Panc1 (cell line): ENCODE measurements at regions not wholly inside any gene's neighbourhood (a gene's known extent, or its start where the extent isn't known, plus 50 kb on each side); places are given as distances from the start of the nearest gene placed in this dataset.

Source experiments
- ATAC-seq: fragments of 200-7000 bp; cut with Tn5 transposase; 2 replicates; pipeline ENCODE4 v1.9.1; 2020; ENCODE audit warnings: mild to moderate bottlenecking, moderate library complexity
- BruUV-seq: library from RNA; stranded (reverse); fragments of 400-500 nt; replicated peaks from 2 replicates; lab custom pipeline; 2021; lab: Mats Ljungman, UMichigan
- CTCF ChIA-PET: fragments of 300-600 bp; sonication (Branson Sonifier 250); formaldehyde crosslinking; loops from one replicate; lab custom pipeline; 2022; ENCODE audit warnings: antibody characterized with exemption; lab: Charles Lee
- POLR2A ChIA-PET: fragments of 300-600 bp; sonication (Branson Sonifier 250); formaldehyde crosslinking; loops from one replicate; lab custom pipeline; 2022; ENCODE audit warnings: antibody characterized with exemption; lab: Charles Lee
- DNase-seq: peaks from one replicate; pipeline ENCODE4 v3.0.0-alpha.2; 2010; ENCODE audit warnings: low read depth, low spot score
- H3K27ac ChIP-seq: 2 replicates; pipeline ENCODE4 v1.5.1; 2011; ENCODE audit warnings: mild to moderate bottlenecking, low read length, inconsistent platforms
- H3K27me3 ChIP-seq: fragments of 200-500 bp; sonication (Bioruptor generic); 2 replicates; pipeline ENCODE4 v1.6.0; 2014; ENCODE audit warnings: low read length, inconsistent platforms; ENCODE audit not compliant: control insufficient read depth, insufficient read depth
- H3K36me3 ChIP-seq: fragments of 200-500 bp; sonication (Bioruptor generic); 2 replicates; pipeline ENCODE4 v1.5.1; 2014; ENCODE audit warnings: inconsistent platforms, mild to moderate bottlenecking, low read length, moderate library complexity; ENCODE audit not compliant: control insufficient read depth, insufficient read depth
- H3K4me1 ChIP-seq: 2 replicates; pipeline ENCODE4 v1.5.1; 2011; ENCODE audit warnings: inconsistent platforms, mild to moderate bottlenecking, low read length, moderate library complexity; ENCODE audit not compliant: control insufficient read depth, insufficient read depth
- H3K4me3 ChIP-seq, 2 experiments: 2 replicates each; pipeline ENCODE4 v1.5.1; 2011 to 2012; ENCODE audit warnings: low read depth in 2 of 2, low read length in 2 of 2, mild to moderate bottlenecking in 2 of 2, inconsistent platforms in 1 of 2, moderate library complexity in 1 of 2
- H3K9me3 ChIP-seq: fragments of 200-500 bp; sonication (Bioruptor generic); 2 replicates; pipeline ENCODE4 v1.5.1; 2014; ENCODE audit warnings: low read depth, mild to moderate bottlenecking, inconsistent platforms, low read length, moderate library complexity; ENCODE audit not compliant: control insufficient read depth, insufficient read depth
- POLR2AphosphoS5 ChIP-seq: IDR thresholded peaks from 2 replicates; pipeline ENCODE4 v1.6.1; 2012; ENCODE audit warnings: mild to moderate bottlenecking, low read depth, low read length, moderate library complexity
- SIN3A ChIP-seq: IDR thresholded peaks from 2 replicates; pipeline ENCODE4 v1.6.1; 2012; ENCODE audit warnings: low read depth, mild to moderate bottlenecking, low read length, moderate library complexity, borderline replicate concordance; ENCODE audit not compliant: insufficient read depth
- TCF7L2 ChIP-seq: IDR thresholded peaks from 2 replicates; pipeline ENCODE4 v1.6.1; 2011; ENCODE audit warnings: mild to moderate bottlenecking, low read depth, low read length, inconsistent platforms
- in situ Hi-C: cut with HindIII; loops from 2 replicates; pipeline ENCODE4 v1.10.0; 2016; ENCODE audit warnings: low sequenced_read_pairs, low pct_unique_long_range_greater_than_20kb
- intact Hi-C: fragments of 100-400 bp; cut with micrococcal nuclease; formaldehyde crosslinking; loops from one replicate; pipeline ENCODE4 v1.10.0; 2022; ENCODE audit not compliant: unreplicated experiment
- TF ChIP-seq, protein P1 (sequence below): fragments of 450-650 bp; IDR thresholded peaks from 2 replicates; pipeline ENCODE4 v1.5.1; 2017; ENCODE audit warnings: mild to moderate bottlenecking
- TF ChIP-seq, protein P2 (sequence below), 2 experiments: IDR thresholded peaks; 2 replicates each; pipeline ENCODE4 v1.6.1; 2011 to 2012; ENCODE audit warnings: low read depth in 2 of 2, control low read depth in 1 of 2, low read length in 1 of 2, mild to moderate bottlenecking in 1 of 2, moderate library complexity in 1 of 2; ENCODE audit not compliant: insufficient read depth in 1 of 2

DNA sequence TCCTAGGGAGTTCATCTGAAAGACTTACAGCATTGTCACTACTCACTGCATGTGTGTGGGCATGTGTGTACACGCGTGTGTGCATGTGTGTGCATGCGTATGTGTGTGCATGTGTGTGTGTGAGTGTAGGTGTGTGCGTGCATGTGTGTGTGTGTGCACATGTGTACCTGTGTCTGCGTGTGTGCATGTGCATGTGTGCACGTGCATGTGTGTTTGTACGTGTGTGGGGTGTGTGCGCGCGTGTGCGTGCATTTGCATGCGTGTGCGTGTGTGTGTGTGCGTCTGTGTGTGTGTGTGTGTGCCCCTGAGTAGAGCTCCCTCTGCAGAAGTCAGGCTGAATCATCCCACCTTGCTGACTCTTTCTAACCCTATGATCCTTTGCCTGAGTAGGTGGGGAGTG is 114.8 kb upstream of the RBFOX1 start:
- ChIA-PET CTCF (no interaction called here), POLR2A (interaction anchor here (0.5 kb wide), 1 partner anchor 1341 kb away, joined by 3 read pairs; no protein-coding TSS in a partner anchor)
- DNase-seq = no peak
- in situ Hi-C loops = no loop called here
- H3K4me1 ChIP-seq = no peaks in the 10 kb centered on the region
- no peak overlapping the region for H3K4me3 ChIP-seq
- intact Hi-C loops = no loop called here
- ATAC-seq = no peak
- H3K9me3 ChIP-seq = no peaks in the 10 kb centered on the region
- no peaks in the 10 kb centered on the region for H3K27me3 ChIP-seq
- no peaks in the 10 kb centered on the region for H3K36me3 ChIP-seq
- H3K27ac ChIP-seq = no peak overlapping the region
- TF ChIP-seq, protein P1, sequence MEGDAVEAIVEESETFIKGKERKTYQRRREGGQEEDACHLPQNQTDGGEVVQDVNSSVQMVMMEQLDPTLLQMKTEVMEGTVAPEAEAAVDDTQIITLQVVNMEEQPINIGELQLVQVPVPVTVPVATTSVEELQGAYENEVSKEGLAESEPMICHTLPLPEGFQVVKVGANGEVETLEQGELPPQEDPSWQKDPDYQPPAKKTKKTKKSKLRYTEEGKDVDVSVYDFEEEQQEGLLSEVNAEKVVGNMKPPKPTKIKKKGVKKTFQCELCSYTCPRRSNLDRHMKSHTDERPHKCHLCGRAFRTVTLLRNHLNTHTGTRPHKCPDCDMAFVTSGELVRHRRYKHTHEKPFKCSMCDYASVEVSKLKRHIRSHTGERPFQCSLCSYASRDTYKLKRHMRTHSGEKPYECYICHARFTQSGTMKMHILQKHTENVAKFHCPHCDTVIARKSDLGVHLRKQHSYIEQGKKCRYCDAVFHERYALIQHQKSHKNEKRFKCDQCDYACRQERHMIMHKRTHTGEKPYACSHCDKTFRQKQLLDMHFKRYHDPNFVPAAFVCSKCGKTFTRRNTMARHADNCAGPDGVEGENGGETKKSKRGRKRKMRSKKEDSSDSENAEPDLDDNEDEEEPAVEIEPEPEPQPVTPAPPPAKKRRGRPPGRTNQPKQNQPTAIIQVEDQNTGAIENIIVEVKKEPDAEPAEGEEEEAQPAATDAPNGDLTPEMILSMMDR = no peak
- TF ChIP-seq, protein P2, sequence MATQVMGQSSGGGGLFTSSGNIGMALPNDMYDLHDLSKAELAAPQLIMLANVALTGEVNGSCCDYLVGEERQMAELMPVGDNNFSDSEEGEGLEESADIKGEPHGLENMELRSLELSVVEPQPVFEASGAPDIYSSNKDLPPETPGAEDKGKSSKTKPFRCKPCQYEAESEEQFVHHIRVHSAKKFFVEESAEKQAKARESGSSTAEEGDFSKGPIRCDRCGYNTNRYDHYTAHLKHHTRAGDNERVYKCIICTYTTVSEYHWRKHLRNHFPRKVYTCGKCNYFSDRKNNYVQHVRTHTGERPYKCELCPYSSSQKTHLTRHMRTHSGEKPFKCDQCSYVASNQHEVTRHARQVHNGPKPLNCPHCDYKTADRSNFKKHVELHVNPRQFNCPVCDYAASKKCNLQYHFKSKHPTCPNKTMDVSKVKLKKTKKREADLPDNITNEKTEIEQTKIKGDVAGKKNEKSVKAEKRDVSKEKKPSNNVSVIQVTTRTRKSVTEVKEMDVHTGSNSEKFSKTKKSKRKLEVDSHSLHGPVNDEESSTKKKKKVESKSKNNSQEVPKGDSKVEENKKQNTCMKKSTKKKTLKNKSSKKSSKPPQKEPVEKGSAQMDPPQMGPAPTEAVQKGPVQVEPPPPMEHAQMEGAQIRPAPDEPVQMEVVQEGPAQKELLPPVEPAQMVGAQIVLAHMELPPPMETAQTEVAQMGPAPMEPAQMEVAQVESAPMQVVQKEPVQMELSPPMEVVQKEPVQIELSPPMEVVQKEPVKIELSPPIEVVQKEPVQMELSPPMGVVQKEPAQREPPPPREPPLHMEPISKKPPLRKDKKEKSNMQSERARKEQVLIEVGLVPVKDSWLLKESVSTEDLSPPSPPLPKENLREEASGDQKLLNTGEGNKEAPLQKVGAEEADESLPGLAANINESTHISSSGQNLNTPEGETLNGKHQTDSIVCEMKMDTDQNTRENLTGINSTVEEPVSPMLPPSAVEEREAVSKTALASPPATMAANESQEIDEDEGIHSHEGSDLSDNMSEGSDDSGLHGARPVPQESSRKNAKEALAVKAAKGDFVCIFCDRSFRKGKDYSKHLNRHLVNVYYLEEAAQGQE (IDR thresholded peaks at IDR 0.05; ENCODE audit: insufficient read depth in 1 of 2, low read depth in 2 of 2, low read length in 1 of 2) = no peak
- TF ChIP-seq SIN3A (no peak), POLR2AphosphoS5 (no peak), TCF7L2 (no peak)
- no TSS peak for BruUV-seq

DNA sequence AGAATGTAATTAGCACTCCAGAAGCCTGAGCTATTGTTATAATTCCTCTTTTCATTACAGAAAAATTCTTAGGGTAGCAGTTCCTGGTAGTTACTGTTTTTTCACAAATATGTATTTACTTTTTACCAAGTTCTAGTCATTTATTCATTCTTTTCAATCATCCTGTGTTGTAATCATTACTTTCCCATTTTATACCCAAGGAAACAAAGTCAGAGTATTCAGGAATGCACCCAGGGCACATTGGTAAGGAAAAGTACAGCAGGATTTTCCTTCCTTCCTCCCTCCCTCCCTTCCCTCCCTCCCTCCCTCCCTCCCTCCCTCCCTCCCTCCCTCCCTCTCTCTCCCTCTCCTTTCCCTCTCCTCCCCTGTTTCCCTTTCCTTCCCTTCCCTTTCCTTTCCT is 115.9 kb upstream of the RBFOX1 start:
- Histone ChIP-seq H3K27me3 (no peaks in the 10 kb centered on the region), H3K27ac (no peak overlapping the region), H3K36me3 (no peaks in the 10 kb centered on the region), H3K9me3 (no peaks in the 10 kb centered on the region), H3K4me3 (no peak overlapping the region), H3K4me1 (no peaks in the 10 kb centered on the region)
- CTCF ChIA-PET = no interaction called here
- DNase-seq (no peak), ATAC-seq (no peak)
- POLR2A ChIA-PET = no interaction called here
- in situ Hi-C loops (no loop called here), intact Hi-C loops (no loop called here)
- TF ChIP-seq, protein P1 = no peak
- TF ChIP-seq SIN3A = no peak
- no peak for TF ChIP-seq POLR2AphosphoS5
- no peak for TF ChIP-seq TCF7L2
- TF ChIP-seq, protein P2 (IDR thresholded peaks at IDR 0.05; ENCODE audit: insufficient read depth in 1 of 2, low read depth in 2 of 2, low read length in 1 of 2) = no peak
- BruUV-seq = no TSS peak
